HCT116 (cell line): ENCODE measurements at regions not wholly inside any gene's neighbourhood (a gene's known extent, or its start where the extent isn't known, plus 50 kb on each side); places are given as distances from the start of the nearest gene placed in this dataset.

Source experiments
- ATAC-seq: fragments of 200-7000 bp; cut with Tn5 transposase; 2 replicates; pipeline ENCODE4 v1.9.1; 2020; ENCODE audit warnings: mild to moderate bottlenecking, moderate library complexity
- BruUV-seq: library from RNA; stranded (reverse); fragments of 400-500 nt; replicated peaks from 2 replicates; lab custom pipeline; 2021; lab: Mats Ljungman, UMichigan
- CTCF ChIA-PET: fragments of 300-600 bp; sonication (Branson Sonifier 250); formaldehyde crosslinking; loops from one replicate; lab custom pipeline; 2021; ENCODE audit warnings: antibody characterized with exemption; lab: Charles Lee
- POLR2A ChIA-PET: fragments of 300-600, 350-600 bp; sonication (Branson Sonifier 250); formaldehyde crosslinking; loops from one replicate; lab custom pipeline; 2021; ENCODE audit warnings: antibody characterized with exemption; lab: Charles Lee
- RAD21 ChIA-PET, 2 experiments: fragments of 300-600 bp; sonication (Branson Sonifier 250); formaldehyde crosslinking; loops; one replicate each; lab custom pipeline; 2023; ENCODE audit warnings: low total read pairs in 2 of 2; ENCODE audit not compliant: uncharacterized antibody in 2 of 2, unreplicated experiment in 2 of 2, low non-redundant PET in 1 of 2; lab: Charles Lee
- DNase-seq: peaks from one replicate; pipeline ENCODE4 v3.0.0-alpha.2; 2010; ENCODE audit warnings: low read depth, low spot score
- H2AFZ ChIP-seq: fragments of 200-600 bp; shearing (Covaris generic), sonication (generic); 2 replicates; pipeline ENCODE4 v1.6.1; 2017; ENCODE audit warnings: low read depth, mixed run types, mixed read lengths, antibody characterized with exemption, low read length; ENCODE audit not compliant: poor library complexity, severe bottlenecking
- H3K27ac ChIP-seq: 2 replicates; pipeline ENCODE4 v1.5.1; 2012; ENCODE audit warnings: low read depth, low read length
- H3K27me3 ChIP-seq: fragments of 200-600 bp; sonication (generic); 2 replicates; pipeline ENCODE4 v1.6.1; 2016; ENCODE audit warnings: mixed run types, low read length, mixed read lengths; ENCODE audit not compliant: insufficient read depth
- H3K36me3 ChIP-seq, 2 experiments: fragments of 200-500 bp in 1 of 2; fragments of 200-600 bp in 1 of 2; sonication (Bioruptor generic) in 1 of 2; sonication (generic) in 1 of 2; 2 replicates each; pipeline versions ENCODE4 v1.5.1 to v1.6.1; 2014 to 2016; ENCODE audit warnings: low read length in 2 of 2, inconsistent platforms in 1 of 2, mixed read lengths in 1 of 2, mixed run types in 1 of 2; ENCODE audit not compliant: insufficient read depth in 2 of 2, control insufficient read depth in 1 of 2
- H3K4me1 ChIP-seq, 2 experiments: fragments of 200-600 bp in 1 of 2; sonication (generic) in 1 of 2; 2 replicates each; pipeline versions ENCODE4 v1.5.1 to v1.6.1; 2012 to 2017; ENCODE audit warnings: low read length in 2 of 2, inconsistent platforms in 1 of 2, mild to moderate bottlenecking in 1 of 2, mixed read lengths in 1 of 2, mixed run types in 1 of 2, moderate library complexity in 1 of 2; ENCODE audit not compliant: insufficient read depth in 2 of 2, control insufficient read depth in 1 of 2
- H3K4me2 ChIP-seq: fragments of 200-600 bp; sonication (generic); 2 replicates; pipeline ENCODE4 v1.6.1; 2017; ENCODE audit warnings: mixed run types, low read length, mixed read lengths
- H3K4me3 ChIP-seq, 2 experiments: fragments of 200-600 bp in 1 of 2; sonication (generic) in 1 of 2; replicated peaks in 1 of 2; 2 replicates each; pipeline ENCODE4 v1.5.1; 2011 to 2016; ENCODE audit warnings: low read length in 2 of 2, control low read depth in 1 of 2, low read depth in 1 of 2, mild to moderate bottlenecking in 1 of 2, mixed read lengths in 1 of 2, mixed run types in 1 of 2
- H3K79me2 ChIP-seq: fragments of 200-600 bp; sonication (generic); 2 replicates; pipeline ENCODE4 v1.6.1; 2017; ENCODE audit warnings: mild to moderate bottlenecking, mixed run types, low read length, moderate library complexity, mixed read lengths; ENCODE audit not compliant: insufficient read depth
- H3K9ac ChIP-seq: fragments of 200-600 bp; sonication (generic); 2 replicates; pipeline ENCODE4 v1.6.1; 2016; ENCODE audit warnings: low read length, mixed read lengths
- H3K9me2 ChIP-seq: fragments of 200-600 bp; sonication (generic), shearing (Covaris generic); 2 replicates; pipeline ENCODE4 v1.6.1; 2017; ENCODE audit warnings: mixed run types, mild to moderate bottlenecking, moderate library complexity; ENCODE audit not compliant: insufficient read depth
- H3K9me3 ChIP-seq, 2 experiments: fragments of 200-500 bp in 1 of 2; fragments of 200-600 bp in 1 of 2; sonication (Bioruptor generic) in 1 of 2; sonication (generic) in 1 of 2; 2 replicates each; pipeline ENCODE4 v1.6.1; 2014 to 2017; ENCODE audit warnings: low read length in 2 of 2, mixed read lengths in 2 of 2, inconsistent platforms in 1 of 2, low read depth in 1 of 2, mild to moderate bottlenecking in 1 of 2, mixed run types in 1 of 2, moderate library complexity in 1 of 2; ENCODE audit not compliant: control insufficient read depth in 1 of 2, insufficient read depth in 1 of 2
- H4K20me1 ChIP-seq: fragments of 200-600 bp; sonication (generic), shearing (Covaris generic); 2 replicates; pipeline ENCODE4 v1.6.1; 2017; ENCODE audit warnings: mixed run types, mild to moderate bottlenecking, moderate library complexity; ENCODE audit not compliant: insufficient read depth
- ATF3 ChIP-seq: IDR thresholded peaks from 2 replicates; pipeline ENCODE4 v1.6.1; 2012
- CEBPB ChIP-seq: IDR thresholded peaks from 2 replicates; pipeline ENCODE4 v1.6.1; 2012; ENCODE audit warnings: low read depth
- EGR1 ChIP-seq: IDR thresholded peaks from 2 replicates; pipeline ENCODE4 v1.6.1; 2012; ENCODE audit warnings: low read depth
- EZH2 ChIP-seq: fragments of 200-600 bp; sonication (generic); IDR thresholded peaks from 2 replicates; pipeline ENCODE4 v1.6.1; 2017; ENCODE audit warnings: antibody characterized with exemption, mixed run types
- EZH2phosphoT487 ChIP-seq: fragments of 200-600 bp; IDR thresholded peaks from 2 replicates; pipeline ENCODE4 v1.6.1; 2018; ENCODE audit warnings: antibody characterized with exemption, borderline replicate concordance
- FOSL1 ChIP-seq: IDR thresholded peaks from 2 replicates; pipeline ENCODE4 v1.6.1; 2012; ENCODE audit warnings: low read depth
- JUND ChIP-seq: IDR thresholded peaks from 2 replicates; pipeline ENCODE4 v1.6.1; 2012
- MAX ChIP-seq: IDR thresholded peaks from 2 replicates; pipeline ENCODE4 v1.6.1; 2012
- POLR2AphosphoS5 ChIP-seq: IDR thresholded peaks from 2 replicates; pipeline ENCODE4 v1.6.1; 2011; ENCODE audit warnings: mild to moderate bottlenecking, low read depth, low read length, moderate library complexity
- RAD21 ChIP-seq: IDR thresholded peaks from 2 replicates; pipeline ENCODE4 v1.6.1; 2012; ENCODE audit warnings: low read depth, mild to moderate bottlenecking
- REST ChIP-seq: IDR thresholded peaks from 2 replicates; pipeline ENCODE4 v1.6.1; 2012; ENCODE audit warnings: low read depth
- SP1 ChIP-seq: IDR thresholded peaks from 2 replicates; pipeline ENCODE4 v1.6.1; 2012; ENCODE audit warnings: low read depth
- TCF7L2 ChIP-seq: IDR thresholded peaks from 2 replicates; pipeline ENCODE4 v1.7.0; 2011; ENCODE audit warnings: borderline replicate concordance, inconsistent platforms; ENCODE audit not compliant: insufficient read depth, insufficient read length; ENCODE audit errors: extremely low read depth
- YY1 ChIP-seq: IDR thresholded peaks from 2 replicates; pipeline ENCODE4 v1.6.1; 2011; ENCODE audit warnings: low read length, low read depth, moderate library complexity, mild to moderate bottlenecking; ENCODE audit not compliant: insufficient replicate concordance; ENCODE audit errors: extremely low read depth
- intact Hi-C: fragments of 100-400 bp; cut with micrococcal nuclease; formaldehyde crosslinking; loops from 2 replicates; pipeline ENCODE4 v1.10.0; 2022

- intact Hi-C loops, result no loop called here
- BruUV-seq, result no TSS peak
- H3K27ac ChIP-seq, result no peak overlapping the region
- no peaks in the 10 kb centered on the region for H4K20me1 ChIP-seq
- H3K9me3 ChIP-seq, result no peaks in the 10 kb centered on the region
- no peaks in the 10 kb centered on the region for H3K9me2 ChIP-seq
- no peak overlapping the region for H3K4me3 ChIP-seq
- POLR2A ChIA-PET, result no interaction called here
- H3K9ac ChIP-seq, result no peak overlapping the region
- no peak for DNase-seq
- CTCF ChIA-PET, result no interaction called here
- RAD21 ChIA-PET, result no interaction called here
- H3K4me2 ChIP-seq, result no peak overlapping the region
- ATAC-seq, result no peak
- TF ChIP-seq SP1, result no peak
- no peak for TF ChIP-seq EZH2phosphoT487
- TF ChIP-seq MAX, result no peak
- no peak for TF ChIP-seq POLR2AphosphoS5
- no peak for TF ChIP-seq JUND
- TF ChIP-seq CEBPB, result no peak
- TF ChIP-seq ATF3, result no peak
- no peak for TF ChIP-seq FOSL1
- H2AFZ ChIP-seq, result no peak overlapping the region
- no peaks in the 10 kb centered on the region for H3K36me3 ChIP-seq
- H3K79me2 ChIP-seq, result no peaks in the 10 kb centered on the region
- H3K27me3 ChIP-seq, result peaks cover 12% of the 10 kb centered on the region; the same call in 1 of the 2 replicates
- H3K4me1 ChIP-seq, result no peaks in the 10 kb centered on the region
These were observed 235.3 kb upstream of the RAB6C start for GRCh38 chr2:129744141-129744540.

- H3K4me1 ChIP-seq, result no peaks in the 10 kb centered on the region
- no peak overlapping the region for H3K9ac ChIP-seq
- H2AFZ ChIP-seq, result no peak overlapping the region
- H3K36me3 ChIP-seq, result no peaks in the 10 kb centered on the region
- no peak overlapping the region for H3K27ac ChIP-seq
- H3K27me3 ChIP-seq, result peaks cover 17% of the 10 kb centered on the region; the same call in 1 of the 2 replicates
- CTCF ChIA-PET, result no interaction called here
- no peaks in the 10 kb centered on the region for H3K79me2 ChIP-seq
- no peak overlapping the region for H3K4me2 ChIP-seq
- no peaks in the 10 kb centered on the region for H3K9me2 ChIP-seq
- RAD21 ChIA-PET, result no interaction called here
- no peak overlapping the region for H3K4me3 ChIP-seq
- no peaks in the 10 kb centered on the region for H3K9me3 ChIP-seq
- no peak for ATAC-seq
- POLR2A ChIA-PET, result no interaction called here
- intact Hi-C loops, result no loop called here
- no peaks in the 10 kb centered on the region for H4K20me1 ChIP-seq
- DNase-seq, result no peak
- BruUV-seq, result no TSS peak
- TF ChIP-seq TCF7L2, result no peak
- no peak for TF ChIP-seq ATF3
- no peak for TF ChIP-seq YY1
- TF ChIP-seq EGR1, result no peak
- TF ChIP-seq EZH2, result no peak
- no peak for TF ChIP-seq FOSL1
- no peak for TF ChIP-seq RAD21
- no peak for TF ChIP-seq SP1
- no peak for TF ChIP-seq MAX
- TF ChIP-seq REST, result no peak
These were observed 234.8 kb upstream of the RAB6C start for GRCh38 chr2:129744649-129745048.
